ENCODE measurements at regions not wholly inside any gene's neighbourhood (a gene's known extent, or its start where the extent isn't known, plus 50 kb on each side); places are given as distances from the start of the nearest gene placed in this dataset.
"Not testable (repeated sequence)": the region's sequence is repeated elsewhere in the genome, so short reads cannot be mapped to it uniquely, and the experiment has no call there.

GRCh38 chr15:22134941-22135566, 54.7 kb downstream of the OR4M2 start:
- H3K36me3 Mint-ChIP-seq (ENCODE audit: low read depth); H3K27ac Mint-ChIP-seq; H3K27me3 Mint-ChIP-seq; H3K4me1 Mint-ChIP-seq (ENCODE audit: low read depth); H3K9me3 Mint-ChIP-seq; H3K4me3 Mint-ChIP-seq: not testable (repeated sequence)

- not testable (repeated sequence) for H3K27me3 Mint-ChIP-seq
Measured at GRCh38 chr15:22137572-22137971, 57.2 kb downstream of the OR4M2 start.

GRCh38 chr15:22141106-22141505, 60.8 kb downstream of the OR4M2 start:
- not testable (repeated sequence) for H3K27ac Mint-ChIP-seq; H3K36me3 Mint-ChIP-seq (ENCODE audit: low read depth); H3K9me3 Mint-ChIP-seq; H3K4me3 Mint-ChIP-seq; H3K4me1 Mint-ChIP-seq (ENCODE audit: low read depth); H3K27me3 Mint-ChIP-seq

More at GRCh38 chr15:22137572-22137971, 57.2 kb downstream of the OR4M2 start:
- not testable (repeated sequence) for H3K27ac Mint-ChIP-seq; H3K4me3 Mint-ChIP-seq; H3K4me1 Mint-ChIP-seq (ENCODE audit: low read depth); H3K36me3 Mint-ChIP-seq (ENCODE audit: low read depth); H3K9me3 Mint-ChIP-seq

- not testable (repeated sequence) for H3K4me3 Mint-ChIP-seq; H3K27me3 Mint-ChIP-seq; H3K4me1 Mint-ChIP-seq (ENCODE audit: low read depth); H3K36me3 Mint-ChIP-seq (ENCODE audit: low read depth); H3K9me3 Mint-ChIP-seq; H3K27ac Mint-ChIP-seq
Measured at GRCh38 chr15:22148109-22148508, 67.8 kb downstream of the OR4M2 start.

GRCh38 chr15:22158243-22158642, 77.9 kb downstream of the OR4M2 start:
- not testable (repeated sequence) for H3K4me1 Mint-ChIP-seq (ENCODE audit: low read depth); H3K27me3 Mint-ChIP-seq; H3K27ac Mint-ChIP-seq; H3K9me3 Mint-ChIP-seq; H3K4me3 Mint-ChIP-seq; H3K36me3 Mint-ChIP-seq (ENCODE audit: low read depth)

- H3K4me1 Mint-ChIP-seq (ENCODE audit: low read depth); H3K36me3 Mint-ChIP-seq (ENCODE audit: low read depth); H3K27me3 Mint-ChIP-seq; H3K4me3 Mint-ChIP-seq; H3K9me3 Mint-ChIP-seq; H3K27ac Mint-ChIP-seq: not testable (repeated sequence)
Measured at GRCh38 chr15:22160283-22160682, 80.0 kb downstream of the OR4M2 start.

- H3K27me3 Mint-ChIP-seq; H3K27ac Mint-ChIP-seq; H3K4me1 Mint-ChIP-seq (ENCODE audit: low read depth); H3K9me3 Mint-ChIP-seq; H3K36me3 Mint-ChIP-seq (ENCODE audit: low read depth); H3K4me3 Mint-ChIP-seq: not testable (repeated sequence)
Measured at GRCh38 chr15:22160741-22161140, 80.4 kb downstream of the OR4M2 start.

GRCh38 chr15:22161398-22161797, 81.1 kb downstream of the OR4M2 start:
- H3K27me3 Mint-ChIP-seq; H3K27ac Mint-ChIP-seq; H3K9me3 Mint-ChIP-seq; H3K4me1 Mint-ChIP-seq (ENCODE audit: low read depth); H3K4me3 Mint-ChIP-seq; H3K36me3 Mint-ChIP-seq (ENCODE audit: low read depth): not testable (repeated sequence)

GRCh38 chr15:22163715-22164114, 83.4 kb downstream of the OR4M2 start:
- H3K9me3 Mint-ChIP-seq; H3K4me1 Mint-ChIP-seq (ENCODE audit: low read depth); H3K27me3 Mint-ChIP-seq; H3K4me3 Mint-ChIP-seq; H3K36me3 Mint-ChIP-seq (ENCODE audit: low read depth); H3K27ac Mint-ChIP-seq: not testable (repeated sequence)

GRCh38 chr15:22167521-22167920, 87.2 kb downstream of the OR4M2 start:
- H3K27me3 Mint-ChIP-seq; H3K36me3 Mint-ChIP-seq (ENCODE audit: low read depth); H3K4me1 Mint-ChIP-seq (ENCODE audit: low read depth); H3K9me3 Mint-ChIP-seq; H3K4me3 Mint-ChIP-seq; H3K27ac Mint-ChIP-seq: not testable (repeated sequence)

- not testable (repeated sequence) for H3K27ac Mint-ChIP-seq; H3K9me3 Mint-ChIP-seq; H3K4me1 Mint-ChIP-seq (ENCODE audit: low read depth); H3K4me3 Mint-ChIP-seq; H3K27me3 Mint-ChIP-seq; H3K36me3 Mint-ChIP-seq (ENCODE audit: low read depth)
Measured at GRCh38 chr15:22173029-22173998, 93.0 kb downstream of the OR4M2 start.

- H3K9me3 Mint-ChIP-seq; H3K4me3 Mint-ChIP-seq; H3K36me3 Mint-ChIP-seq (ENCODE audit: low read depth); H3K27me3 Mint-ChIP-seq; H3K4me1 Mint-ChIP-seq (ENCODE audit: low read depth); H3K27ac Mint-ChIP-seq: not testable (repeated sequence)
Measured at GRCh38 chr15:22174088-22174487, 93.8 kb downstream of the OR4M2 start.

GRCh38 chr15:22177965-22178364, 97.6 kb downstream of the OR4M2 start:
- not testable (repeated sequence) for H3K27me3 Mint-ChIP-seq; H3K9me3 Mint-ChIP-seq; H3K4me3 Mint-ChIP-seq; H3K4me1 Mint-ChIP-seq (ENCODE audit: low read depth); H3K27ac Mint-ChIP-seq; H3K36me3 Mint-ChIP-seq (ENCODE audit: low read depth)

GRCh38 chr15:22178438-22178837, 98.1 kb downstream of the OR4M2 start:
- H3K9me3 Mint-ChIP-seq; H3K4me3 Mint-ChIP-seq; H3K27ac Mint-ChIP-seq; H3K36me3 Mint-ChIP-seq (ENCODE audit: low read depth); H3K27me3 Mint-ChIP-seq; H3K4me1 Mint-ChIP-seq (ENCODE audit: low read depth): not testable (repeated sequence)

- H3K4me3 Mint-ChIP-seq; H3K27me3 Mint-ChIP-seq; H3K4me1 Mint-ChIP-seq (ENCODE audit: low read depth); H3K27ac Mint-ChIP-seq; H3K9me3 Mint-ChIP-seq; H3K36me3 Mint-ChIP-seq (ENCODE audit: low read depth): not testable (repeated sequence)
Measured at GRCh38 chr15:22179043-22179442, 98.7 kb downstream of the OR4M2 start.

GRCh38 chr15:22180611-22181010, 100.3 kb downstream of the OR4M2 start:
- H3K4me1 Mint-ChIP-seq (ENCODE audit: low read depth); H3K27ac Mint-ChIP-seq; H3K36me3 Mint-ChIP-seq (ENCODE audit: low read depth); H3K27me3 Mint-ChIP-seq; H3K9me3 Mint-ChIP-seq; H3K4me3 Mint-ChIP-seq: not testable (repeated sequence)

Data from stimulated activated naive CD8-positive, alpha-beta T cell treated with anti-CD3 and anti-CD28 coated beads, Interleukin-15, Interleukin-2, amounts not matched to agents 100 ng/mL and 50 ng/mL, for 24 hours (primary cell).